Vagina (tissue), 2 donors: ENCODE measurements at regions not wholly inside any gene's neighbourhood (a gene's known extent, or its start where the extent isn't known, plus 50 kb on each side); places are given as distances from the start of the nearest gene placed in this dataset.

ENCODE experiments used
- DNase-seq, 2 donors: peaks; one replicate each; pipeline ENCODE4 v3.0.0-alpha.2; 2017; ENCODE audit errors: extremely low spot score in 2 of 2
- H3K27ac ChIP-seq: fragments of 200-600 bp; sonication (generic); one replicate; pipeline ENCODE4 v1.5.1; 2019
- H3K27me3 ChIP-seq: fragments of 200-600 bp; sonication (generic); one replicate; pipeline ENCODE4 v1.5.1; 2019
- H3K36me3 ChIP-seq, 2 donors: fragments of 200-600 bp; sonication (generic); one replicate each; pipeline ENCODE4 v1.5.1; 2017 to 2019
- H3K4me1 ChIP-seq: fragments of 200-600 bp; sonication (generic); one replicate; pipeline ENCODE4 v1.5.1; 2019
- H3K4me3 ChIP-seq, 2 donors: fragments of 200-600 bp; sonication (generic); 1 replicate in 1 of 2; 2 replicates in 1 of 2; pipeline ENCODE4 v1.5.1; 2016 to 2019
- H3K9me3 ChIP-seq: fragments of 200-600 bp; sonication (generic); one replicate; pipeline ENCODE4 v1.5.1; 2019
- POLR2A ChIP-seq, 2 donors: fragments of 450-650 bp; IDR thresholded peaks; one replicate each; pipeline ENCODE4 v1.6.1; 2017; ENCODE audit warnings: antibody characterized with exemption in 2 of 2, mild to moderate bottlenecking in 2 of 2, moderate library complexity in 2 of 2
- POLR2AphosphoS5 ChIP-seq, 2 donors: sonication (generic); formaldehyde crosslinking; IDR thresholded peaks; one replicate each; pipeline ENCODE4 v1.9.0; 2017; ENCODE audit warnings: antibody characterized with exemption in 2 of 2, mild to moderate bottlenecking in 2 of 2, low read depth in 1 of 2; ENCODE audit not compliant: insufficient read depth in 1 of 2
- intact Hi-C: fragments of 100-400 bp; cut with DNase I; formaldehyde crosslinking; loops from one replicate; pipeline ENCODE4 v1.15.1; 2023
- TF ChIP-seq, protein P1 (sequence below), 3 experiments: fragments of 450-650 bp in 2 of 3; fragments of 200-600 bp in 1 of 3; sonication (generic) in 1 of 3; IDR thresholded peaks; one replicate each; pipeline ENCODE4 v1.5.1; 2017 to 2019; ENCODE audit warnings: antibody characterized with exemption in 3 of 3, mild to moderate bottlenecking in 2 of 3, moderate library complexity in 2 of 3

- TF ChIP-seq, protein P1, sequence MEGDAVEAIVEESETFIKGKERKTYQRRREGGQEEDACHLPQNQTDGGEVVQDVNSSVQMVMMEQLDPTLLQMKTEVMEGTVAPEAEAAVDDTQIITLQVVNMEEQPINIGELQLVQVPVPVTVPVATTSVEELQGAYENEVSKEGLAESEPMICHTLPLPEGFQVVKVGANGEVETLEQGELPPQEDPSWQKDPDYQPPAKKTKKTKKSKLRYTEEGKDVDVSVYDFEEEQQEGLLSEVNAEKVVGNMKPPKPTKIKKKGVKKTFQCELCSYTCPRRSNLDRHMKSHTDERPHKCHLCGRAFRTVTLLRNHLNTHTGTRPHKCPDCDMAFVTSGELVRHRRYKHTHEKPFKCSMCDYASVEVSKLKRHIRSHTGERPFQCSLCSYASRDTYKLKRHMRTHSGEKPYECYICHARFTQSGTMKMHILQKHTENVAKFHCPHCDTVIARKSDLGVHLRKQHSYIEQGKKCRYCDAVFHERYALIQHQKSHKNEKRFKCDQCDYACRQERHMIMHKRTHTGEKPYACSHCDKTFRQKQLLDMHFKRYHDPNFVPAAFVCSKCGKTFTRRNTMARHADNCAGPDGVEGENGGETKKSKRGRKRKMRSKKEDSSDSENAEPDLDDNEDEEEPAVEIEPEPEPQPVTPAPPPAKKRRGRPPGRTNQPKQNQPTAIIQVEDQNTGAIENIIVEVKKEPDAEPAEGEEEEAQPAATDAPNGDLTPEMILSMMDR (IDR thresholded peaks at IDR 0.05): no peak
- TF ChIP-seq POLR2A (IDR thresholded peaks at IDR 0.05) (no peak), POLR2AphosphoS5 (IDR thresholded peaks at IDR 0.05; ENCODE audit: insufficient read depth in 1 of 2, low read depth in 1 of 2) (no peak)
- Histone ChIP-seq H3K36me3 (no peaks in the 10 kb centered on the region), H3K9me3 (no peaks in the 10 kb centered on the region), H3K27me3 (no peaks in the 10 kb centered on the region), H3K27ac (no peak overlapping the region), H3K4me3 (no peak overlapping the region), H3K4me1 (no peaks in the 10 kb centered on the region)
- DNase-seq: no peak
- intact Hi-C loops: no loop called here
Observed at GRCh38 chr14:34043627-34044372, 92.9 kb upstream of the EGLN3 start.

DNA sequence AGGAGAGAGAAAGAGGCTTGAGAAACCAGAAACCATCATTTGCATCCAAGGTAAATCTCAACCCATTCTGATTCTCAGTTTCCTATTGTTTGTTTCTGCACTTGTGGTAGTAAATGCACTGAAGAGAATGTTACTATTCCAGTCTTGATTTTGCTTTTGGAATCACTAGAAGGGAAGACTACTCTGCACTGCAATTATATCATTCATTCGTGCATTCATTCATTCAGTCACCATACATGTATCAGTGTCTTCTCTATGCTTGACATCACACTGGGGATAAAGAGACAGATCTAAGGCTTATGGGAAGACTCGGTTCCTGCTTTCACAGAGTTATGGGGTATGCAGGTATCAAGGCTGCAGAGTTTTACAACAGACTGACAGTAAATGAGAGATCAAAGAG lies 90.3 kb upstream of the EGLN3 start:
- peaks cover 1% of the 10 kb centered on the region for H3K4me1 ChIP-seq
- H3K9me3 ChIP-seq: no peaks in the 10 kb centered on the region

DNA sequence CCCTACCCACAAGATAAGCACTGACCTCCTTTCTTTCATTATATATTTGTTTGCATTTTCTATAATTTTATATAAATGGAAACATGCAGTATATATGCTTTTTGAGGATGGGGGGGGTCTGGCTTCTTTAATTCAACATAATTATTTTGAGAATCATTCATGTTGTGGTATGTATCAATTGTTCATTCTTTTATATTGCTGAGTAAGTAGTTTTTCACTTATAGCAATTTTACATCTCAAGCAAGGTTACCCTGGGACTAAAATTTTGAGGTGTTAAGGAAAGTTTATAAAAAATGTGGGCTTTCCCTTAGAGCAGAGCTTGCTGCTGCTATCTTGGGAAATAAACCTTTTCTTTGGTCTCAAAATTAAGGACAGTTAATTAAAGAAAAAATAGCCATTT lies 89.9 kb upstream of the EGLN3 start:
- DNase-seq: no peak
- no peak overlapping the region for H3K4me3 ChIP-seq
- H3K9me3 ChIP-seq: no peaks in the 10 kb centered on the region
- peaks cover 6% of the 10 kb centered on the region for H3K4me1 ChIP-seq
- H3K36me3 ChIP-seq: no peaks in the 10 kb centered on the region
- no peaks in the 10 kb centered on the region for H3K27me3 ChIP-seq
- intact Hi-C loops: no loop called here
- H3K27ac ChIP-seq: no peak overlapping the region
- TF ChIP-seq POLR2AphosphoS5 (IDR thresholded peaks at IDR 0.05; ENCODE audit: insufficient read depth in 1 of 2, low read depth in 1 of 2): no peak
- no peak for TF ChIP-seq POLR2A (IDR thresholded peaks at IDR 0.05)
- TF ChIP-seq, protein P1 (IDR thresholded peaks at IDR 0.05): no peak

More for the DNA sequence above, 90.3 kb upstream of the EGLN3 start:
- no peak for TF ChIP-seq POLR2AphosphoS5 (IDR thresholded peaks at IDR 0.05; ENCODE audit: insufficient read depth in 1 of 2, low read depth in 1 of 2)
- TF ChIP-seq, protein P1 (IDR thresholded peaks at IDR 0.05): no peak
- no peak for TF ChIP-seq POLR2A (IDR thresholded peaks at IDR 0.05)
- H3K27ac ChIP-seq: no peak overlapping the region
- intact Hi-C loops: no loop called here
- no peaks in the 10 kb centered on the region for H3K27me3 ChIP-seq
- DNase-seq: no peak
- no peaks in the 10 kb centered on the region for H3K36me3 ChIP-seq
- H3K4me3 ChIP-seq: no peak overlapping the region

DNA sequence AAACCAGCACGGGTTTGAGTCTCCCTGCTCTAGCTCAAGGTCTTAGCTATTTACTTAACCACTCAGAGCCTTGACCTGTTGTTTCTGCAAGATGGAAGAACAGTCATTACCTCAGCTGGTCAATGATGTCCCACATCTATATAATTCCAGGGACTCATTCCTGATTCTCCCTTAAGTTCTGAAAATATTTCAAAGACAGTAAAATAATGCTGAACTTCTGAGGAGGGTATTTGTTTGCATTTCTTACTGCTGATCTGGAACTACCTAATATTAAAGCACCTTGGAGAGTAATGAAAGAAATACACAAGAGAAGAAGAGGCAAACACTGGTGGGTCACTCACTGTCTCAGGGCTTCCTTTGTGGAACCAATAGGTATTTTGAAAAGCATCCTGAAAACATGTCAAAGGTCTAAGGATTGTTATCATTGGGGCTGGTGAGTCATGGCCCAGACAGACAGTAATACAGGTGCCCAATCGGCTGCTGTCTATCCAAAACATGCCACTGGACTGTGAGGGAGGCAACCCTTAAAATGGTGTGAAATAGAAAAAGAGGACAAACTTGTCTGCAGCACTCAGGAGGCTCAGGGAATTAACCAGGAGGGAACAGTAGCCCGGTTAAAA lies 88.7 kb upstream of the EGLN3 start:
- intact Hi-C loops: loop anchor here (10.0 kb wide), 1 partner anchor 65 kb away; no protein-coding TSS in a partner anchor
- TF ChIP-seq, protein P1 (IDR thresholded peaks at IDR 0.05): no peak
- TF ChIP-seq POLR2AphosphoS5 (IDR thresholded peaks at IDR 0.05; ENCODE audit: insufficient read depth in 1 of 2, low read depth in 1 of 2) (no peak), POLR2A (IDR thresholded peaks at IDR 0.05) (no peak)
- peaks cover 14% of the 10 kb centered on the region for H3K4me1 ChIP-seq
- no peaks in the 10 kb centered on the region for H3K9me3 ChIP-seq
- no peak for DNase-seq
- no peak overlapping the region for H3K4me3 ChIP-seq
- H3K27ac ChIP-seq: no peak overlapping the region
- no peaks in the 10 kb centered on the region for H3K36me3 ChIP-seq
- H3K27me3 ChIP-seq: no peaks in the 10 kb centered on the region
